GM19395 (cell line): ENCODE measurements at regions not wholly inside any gene's neighbourhood (a gene's known extent, or its start where the extent isn't known, plus 50 kb on each side); places are given as distances from the start of the nearest gene placed in this dataset.

Source experiments
- ATAC-seq: cut with Tn5 transposase; IDR thresholded peaks from one replicate; pipeline ENCODE4 v1.9.1; 2021; ENCODE audit warnings: mild to moderate bottlenecking, moderate library complexity; ENCODE audit not compliant: unreplicated experiment

DNA sequence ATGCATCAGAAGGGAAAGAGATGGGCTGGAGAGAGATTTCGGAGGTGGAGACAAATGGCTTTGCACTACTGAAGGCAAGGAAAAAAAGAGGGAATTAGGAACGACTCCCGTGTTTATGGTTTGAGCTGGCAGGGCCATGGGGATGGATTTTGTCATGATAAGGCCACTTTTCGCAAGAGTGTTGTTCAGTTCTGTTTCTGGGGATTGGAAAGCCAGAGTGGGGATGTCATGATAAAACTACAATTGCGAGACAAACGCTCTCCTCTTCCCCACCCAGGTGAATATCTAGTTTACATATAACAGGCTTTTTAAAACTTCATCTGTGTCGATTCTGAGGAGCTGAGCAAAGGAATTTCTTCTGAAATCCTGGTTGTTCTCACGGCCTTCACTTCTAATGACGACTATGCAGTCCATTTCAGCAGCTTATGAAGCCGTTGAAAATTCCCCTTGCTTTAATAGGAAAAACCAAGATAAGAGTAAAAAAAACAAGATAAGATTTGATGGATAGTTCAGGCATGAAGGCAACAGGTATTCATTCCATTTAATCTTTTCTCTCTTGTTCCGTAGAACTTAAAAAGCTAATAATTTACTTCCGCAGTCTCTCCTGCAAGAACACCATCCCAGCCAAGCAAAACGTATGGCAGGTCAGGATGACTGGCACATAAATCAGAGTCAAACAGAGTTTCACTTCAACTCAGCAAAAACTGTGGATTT, 245.6 kb upstream of the PITRM1 start:
- ATAC-seq: no peak

DNA sequence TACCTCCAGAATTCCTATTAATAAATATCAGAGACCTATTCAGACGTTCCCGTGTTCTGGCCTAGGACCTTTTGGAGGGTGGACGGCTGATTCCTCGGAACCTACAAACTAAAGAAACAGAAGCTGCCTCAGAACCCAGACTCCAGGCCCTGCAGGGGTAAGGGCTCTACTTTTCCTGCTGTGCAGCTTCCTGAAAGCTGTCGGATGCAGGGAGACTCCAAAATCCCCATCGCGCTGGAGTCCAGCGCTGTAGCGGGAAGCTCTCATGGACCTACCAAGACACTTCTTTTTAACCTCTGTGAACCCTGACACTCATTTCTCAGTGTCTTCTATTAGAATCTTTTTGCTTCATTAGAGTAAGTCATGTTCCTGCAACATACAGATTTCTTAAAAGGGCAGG, 244.5 kb upstream of the PITRM1 start:
- ATAC-seq: no peak

DNA sequence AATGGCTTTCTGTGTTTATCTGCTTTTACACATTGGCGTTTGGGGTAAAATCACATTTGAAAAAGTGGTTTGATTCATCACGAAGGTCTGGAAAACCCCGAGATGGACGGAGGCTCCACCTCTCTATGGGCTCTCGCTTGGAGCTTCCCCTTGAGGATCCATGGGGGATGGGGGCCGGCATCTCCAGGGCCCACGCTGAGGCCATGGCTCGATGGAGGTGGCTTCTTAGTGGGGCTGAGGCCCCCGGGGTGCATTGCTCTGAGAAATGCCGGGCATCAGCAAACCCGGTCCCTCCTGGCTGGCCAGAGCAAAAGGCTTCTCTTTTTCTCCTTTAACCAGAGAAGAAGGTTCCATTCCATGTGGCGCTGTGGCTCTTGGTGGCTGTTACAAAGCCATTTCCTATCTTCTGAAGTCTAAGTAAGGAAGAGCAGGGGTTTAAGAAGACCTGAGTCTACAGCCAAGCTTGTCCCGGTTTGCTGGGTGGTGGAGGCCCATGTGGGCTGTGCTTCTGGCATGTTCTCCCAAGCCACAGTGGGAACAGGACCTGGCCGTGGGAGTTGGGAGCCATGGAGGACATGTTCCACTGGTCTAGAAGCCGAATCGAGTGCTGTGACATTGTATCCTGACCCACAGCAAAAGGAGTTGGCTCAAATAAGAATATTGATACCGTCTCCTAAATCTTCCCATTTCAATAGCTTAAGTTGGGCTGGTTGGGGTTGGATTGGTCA, 243.5 kb upstream of the PITRM1 start:
- ATAC-seq: no peak

DNA sequence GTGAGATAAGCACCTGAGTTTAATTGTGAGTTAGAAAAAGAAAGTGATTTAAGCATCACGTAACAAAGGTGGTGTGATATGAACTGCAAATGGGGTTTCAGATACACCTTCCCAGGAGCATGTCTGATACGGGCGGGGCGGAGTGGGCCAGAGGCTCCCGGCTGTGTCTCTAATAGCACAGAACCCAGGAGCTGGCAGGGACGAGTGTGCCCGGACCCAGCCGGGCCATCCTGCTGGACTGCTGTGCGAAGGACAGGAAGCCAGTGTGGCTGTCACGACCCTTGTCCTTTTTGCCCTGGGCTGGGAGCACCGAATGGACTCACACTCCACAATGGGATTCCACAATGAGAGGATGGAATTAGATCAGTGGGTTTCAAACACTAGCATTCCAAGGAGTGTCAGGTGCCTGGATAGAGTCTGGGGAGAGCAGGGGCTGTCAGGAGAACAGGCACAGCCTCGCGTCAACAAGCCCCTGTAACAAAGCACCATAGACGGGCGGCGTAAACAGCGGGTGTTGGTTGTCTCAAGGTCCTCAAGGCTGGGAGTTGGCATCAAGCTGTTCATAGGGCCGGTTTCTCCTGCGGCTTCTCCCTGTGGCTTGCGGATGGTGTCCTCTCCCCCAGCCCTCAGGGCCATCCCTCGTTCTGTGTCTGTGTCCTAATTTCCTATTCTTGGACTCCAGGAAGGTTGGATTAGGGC, 242.6 kb upstream of the PITRM1 start:
- no peak for ATAC-seq

DNA sequence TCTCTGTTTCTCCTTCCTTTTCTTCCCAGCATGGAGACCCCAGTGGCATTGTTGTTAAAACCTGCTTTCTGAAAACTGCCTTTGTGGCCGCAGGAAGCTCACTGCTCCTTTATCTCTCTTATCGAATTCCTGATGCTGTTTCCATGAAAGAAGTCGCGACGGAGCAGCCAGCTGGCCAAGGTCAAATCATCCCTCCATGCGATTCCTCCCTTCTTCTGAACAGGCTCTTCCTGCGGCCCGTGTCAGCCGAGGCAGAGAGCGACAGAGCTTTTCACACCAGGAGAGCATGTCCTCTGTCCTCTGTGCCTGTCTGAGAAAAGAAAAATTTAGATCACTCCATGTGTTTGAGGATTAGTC, 242.1 kb upstream of the PITRM1 start:
- no peak for ATAC-seq

DNA sequence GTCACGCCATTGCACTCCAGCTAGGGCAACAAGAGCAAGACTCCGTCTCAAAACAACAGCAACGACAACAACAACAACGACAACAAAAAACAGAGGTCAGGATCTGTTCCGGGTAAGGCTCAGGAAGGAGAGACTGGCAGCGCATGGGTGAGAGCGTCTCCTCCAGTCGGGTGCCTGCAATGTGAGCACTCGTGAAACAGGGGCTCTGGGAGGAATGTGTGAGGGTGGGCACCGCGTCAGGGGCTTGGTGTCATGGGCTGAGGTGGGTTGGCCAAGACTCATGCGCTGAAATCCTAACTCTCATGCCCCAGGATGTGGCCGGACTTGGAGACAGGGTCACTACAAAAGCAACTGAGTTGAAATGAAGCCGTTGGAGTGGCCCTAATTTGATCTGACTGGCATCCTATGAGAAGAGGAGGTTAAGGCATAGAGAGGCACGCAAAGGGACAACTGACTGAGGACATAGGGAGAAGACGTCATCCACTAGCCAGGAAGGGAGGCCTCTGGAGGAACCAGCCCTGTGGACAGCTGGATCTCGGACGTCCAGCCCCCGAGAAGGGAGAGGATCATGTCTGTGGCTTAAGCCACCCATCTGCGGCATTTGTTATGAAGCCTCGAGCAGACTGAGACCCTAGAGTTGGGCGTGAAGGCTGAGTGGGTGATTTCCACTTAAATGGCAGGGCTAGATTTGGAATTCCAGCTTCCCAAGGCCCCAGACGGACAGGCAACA, 241.5 kb upstream of the PITRM1 start:
- no peak for ATAC-seq

DNA sequence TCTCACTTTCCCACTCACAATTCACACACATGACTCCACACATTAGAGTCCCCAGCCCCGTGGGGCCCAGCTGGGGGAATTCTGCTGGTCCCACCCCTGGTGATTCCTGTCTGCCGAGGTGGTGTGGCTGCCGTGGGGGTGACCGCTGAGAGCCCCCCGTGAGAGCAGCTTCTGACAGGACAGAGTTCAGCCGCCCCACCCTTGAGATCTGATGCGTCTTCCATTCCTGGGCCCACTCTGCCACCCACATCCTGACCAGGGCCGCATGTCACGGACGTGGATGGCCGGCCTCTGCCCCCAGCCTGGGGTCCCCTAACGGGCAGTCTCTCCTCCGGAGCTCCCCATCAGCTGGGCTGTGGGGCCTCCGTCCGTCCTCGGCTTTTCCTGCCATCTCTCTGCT, 240.1 kb upstream of the PITRM1 start:
- no peak for ATAC-seq

DNA sequence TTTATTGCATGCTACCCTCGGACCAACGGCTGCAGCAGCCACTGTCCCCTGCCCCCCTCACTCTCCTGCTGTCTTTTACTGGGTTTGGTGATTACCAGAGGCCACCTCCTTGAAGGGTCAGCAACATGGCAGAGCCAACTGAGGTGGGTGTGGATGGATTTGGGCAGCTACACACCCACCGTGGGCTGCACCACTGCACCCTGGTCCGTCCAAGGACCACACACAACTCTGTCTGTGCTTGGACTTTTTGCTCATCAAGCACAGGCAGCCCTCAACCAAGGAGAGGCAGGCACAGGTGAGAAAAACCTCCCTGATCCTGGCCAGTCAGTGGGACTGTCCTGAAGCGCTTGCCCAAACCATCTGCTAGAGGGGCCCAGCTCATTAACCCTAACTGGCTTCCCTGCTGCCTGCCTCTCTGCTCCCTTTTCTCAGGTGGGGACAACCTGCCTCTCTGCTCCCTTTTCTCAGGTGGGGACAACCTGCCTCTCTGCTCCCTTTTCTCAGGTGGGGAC, 239.5 kb upstream of the PITRM1 start:
- no peak for ATAC-seq

DNA sequence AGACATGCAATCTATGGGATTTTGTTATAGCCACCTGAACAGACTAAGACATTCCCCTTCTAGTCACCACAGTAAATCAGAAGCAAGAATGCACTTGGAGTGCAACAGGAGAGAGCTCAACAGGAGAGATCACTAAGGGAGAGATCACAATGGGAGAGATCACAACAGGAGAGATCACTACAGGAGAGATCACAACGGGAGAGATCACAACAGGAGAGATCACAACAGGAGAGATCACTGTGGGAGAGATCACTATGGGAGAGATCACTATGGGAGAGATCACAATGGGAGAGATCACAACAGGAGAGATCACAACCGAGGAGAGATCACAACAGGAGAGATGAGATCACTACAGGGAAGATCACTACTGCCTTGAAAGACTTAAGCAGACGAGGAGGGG, 238.5 kb upstream of the PITRM1 start:
- no peak for ATAC-seq

DNA sequence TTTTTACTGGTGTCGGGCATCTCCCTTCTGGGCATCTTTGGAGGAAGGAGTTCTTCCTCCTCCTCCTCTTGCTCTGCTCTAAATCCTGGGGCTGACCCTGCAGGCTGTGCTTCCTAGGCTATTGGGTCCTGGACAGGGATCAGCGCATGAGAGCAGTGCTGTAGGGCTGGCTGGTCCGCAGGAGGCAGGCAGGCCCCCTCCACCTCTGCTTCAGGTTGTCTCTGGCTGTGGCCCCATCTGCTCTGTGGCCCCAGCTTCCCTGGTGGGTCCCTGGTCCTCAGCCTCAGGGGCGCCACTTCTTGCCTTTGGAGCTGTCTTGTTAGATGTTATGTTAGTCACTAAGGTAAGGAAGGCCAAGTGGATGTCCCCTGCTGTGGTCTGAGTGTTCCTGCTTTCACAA, 237.3 kb upstream of the PITRM1 start:
- no peak for ATAC-seq

DNA sequence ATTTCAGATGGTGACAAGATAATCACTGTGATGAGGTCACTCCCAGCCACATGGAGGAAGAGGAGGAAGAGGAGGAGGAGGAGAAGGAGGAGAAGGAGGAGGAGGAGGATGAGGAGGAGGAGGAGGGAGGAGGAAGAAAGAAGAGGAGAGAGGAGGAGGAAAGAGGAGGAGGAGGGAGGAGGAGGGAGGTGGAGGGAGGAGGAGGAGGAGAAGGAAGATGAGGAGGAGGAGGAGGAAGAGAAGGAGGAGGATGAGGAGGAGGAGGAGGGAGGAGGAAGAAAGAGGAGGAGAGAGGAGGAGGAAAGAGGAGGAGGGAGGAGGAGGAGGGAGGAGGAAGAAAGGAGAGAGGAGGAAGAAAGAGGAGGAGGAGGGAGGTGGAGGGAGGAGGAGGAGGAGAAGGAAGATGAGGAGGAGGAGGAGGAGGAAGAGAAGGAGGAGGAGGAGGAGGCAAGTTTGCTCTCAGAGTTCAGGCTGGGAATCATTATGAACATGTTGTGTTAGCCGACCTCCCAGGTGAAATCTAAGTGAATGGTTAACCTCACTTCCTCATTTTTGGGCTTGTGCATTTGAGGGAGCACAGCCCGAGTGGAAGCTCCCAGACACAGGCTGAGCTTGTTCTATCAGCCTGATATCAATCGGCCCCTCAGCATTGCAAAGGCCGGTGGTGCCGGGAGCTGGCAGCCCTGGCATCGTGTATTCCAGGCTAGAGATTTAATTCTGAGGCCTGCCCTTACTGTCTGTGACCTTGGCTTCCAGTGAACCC, 236.2 kb upstream of the PITRM1 start:
- ATAC-seq: no peak

DNA sequence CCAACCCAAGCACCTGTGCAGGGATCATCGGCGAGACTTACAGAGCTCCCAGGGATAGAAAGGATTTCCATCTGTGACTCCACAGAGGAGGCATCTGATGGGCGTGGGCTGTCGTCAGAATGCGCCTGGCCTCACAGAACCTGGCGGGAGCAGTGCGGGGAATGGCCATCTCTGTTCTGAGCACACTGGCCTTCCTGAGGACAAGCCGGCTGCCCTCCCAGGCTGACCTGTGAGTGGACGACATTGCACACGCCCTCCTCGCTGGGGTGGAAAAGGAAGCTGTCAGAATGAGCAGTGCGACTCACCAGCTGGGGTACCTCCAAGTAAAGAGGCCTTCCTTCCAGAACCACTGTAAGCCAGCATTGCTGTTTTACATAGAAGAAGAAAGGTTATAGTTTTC, 234.6 kb upstream of the PITRM1 start:
- ATAC-seq: no peak

DNA sequence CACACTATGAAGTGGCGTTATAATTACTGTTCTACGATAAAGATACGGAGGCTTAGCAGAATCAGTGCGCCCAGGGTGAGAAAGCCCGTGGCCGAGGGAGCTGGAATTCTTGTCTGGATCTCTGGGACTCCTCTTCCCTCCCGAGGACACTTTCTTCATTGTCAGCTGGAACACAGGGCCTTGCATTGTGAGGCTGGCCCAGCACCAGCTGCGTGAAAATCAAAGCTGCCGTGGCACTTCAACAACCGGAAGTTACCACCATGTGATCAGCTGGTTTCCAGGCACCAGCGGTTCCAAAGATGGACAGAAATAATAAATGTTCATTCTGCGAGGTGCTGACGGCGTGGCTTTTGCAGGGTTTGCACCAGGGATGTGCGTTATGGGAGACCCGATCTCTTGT, 234.0 kb upstream of the PITRM1 start:
- ATAC-seq: no peak

DNA sequence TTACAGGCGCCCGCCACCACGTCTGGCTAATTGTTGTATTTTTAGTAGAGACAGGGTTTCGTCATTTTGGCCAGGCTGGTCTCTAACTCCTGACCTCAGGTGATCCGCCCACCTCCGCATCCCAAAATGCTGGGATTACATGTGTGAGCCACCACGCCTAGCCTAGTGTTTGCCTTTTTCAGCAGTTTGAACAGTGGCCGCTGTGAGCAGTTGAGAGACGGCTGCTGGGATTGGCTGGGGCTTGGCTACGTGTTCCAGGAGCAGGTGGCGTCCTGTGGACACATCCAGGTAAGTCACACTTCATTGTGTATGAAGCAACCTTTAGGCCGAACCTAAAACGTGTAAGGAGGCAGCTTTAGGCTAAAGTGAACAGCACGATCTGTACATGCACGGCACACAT, 231.8 kb upstream of the PITRM1 start:
- no peak for ATAC-seq

DNA sequence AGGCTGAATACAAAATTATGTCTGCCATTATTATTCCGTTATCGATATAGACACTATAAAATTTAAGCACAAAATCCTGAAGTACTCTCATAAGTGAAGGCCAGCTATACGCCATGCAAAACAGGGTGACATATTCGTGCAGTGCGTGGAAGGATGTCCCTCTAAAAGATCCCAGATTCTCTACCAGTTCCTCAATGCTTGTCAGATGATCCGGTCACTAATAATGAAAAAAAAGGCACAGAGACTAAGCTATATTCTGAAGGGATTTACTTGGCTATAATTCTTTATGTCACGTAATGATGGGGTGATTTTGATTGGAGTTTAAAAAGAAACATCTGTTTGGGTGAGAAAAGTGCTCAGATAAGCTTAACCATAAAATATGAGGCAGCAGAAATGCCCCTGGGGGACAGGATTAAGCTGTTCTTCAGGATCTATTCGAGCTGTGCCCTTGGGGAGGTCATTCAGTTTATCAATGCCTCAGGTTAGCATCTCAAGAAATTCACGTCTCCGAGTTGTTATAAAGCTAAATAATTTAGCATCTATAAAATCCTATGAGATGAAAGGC, 229.7 kb upstream of the PITRM1 start:
- ATAC-seq: no peak

DNA sequence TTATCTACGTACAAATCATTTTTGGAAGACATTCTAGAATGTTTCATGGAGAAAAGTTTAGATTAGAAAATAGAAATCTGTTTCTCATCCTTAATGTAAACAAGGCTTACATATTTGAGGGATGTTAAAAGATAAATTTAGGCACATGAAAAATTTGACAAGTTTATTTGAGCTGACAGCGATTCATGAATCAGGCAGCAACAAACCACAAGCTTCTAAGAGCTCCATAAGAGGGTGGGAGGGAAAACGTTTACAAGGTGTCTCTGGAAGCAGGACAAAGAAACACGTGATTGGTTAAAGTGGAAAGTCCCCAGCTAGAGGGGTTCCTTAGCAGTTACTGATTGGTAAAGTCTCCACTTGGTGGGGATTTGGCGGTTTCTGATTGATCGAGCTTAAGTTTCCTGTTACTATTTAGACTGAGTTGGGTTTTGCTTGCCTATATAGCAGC, 228.9 kb upstream of the PITRM1 start:
- no peak for ATAC-seq

DNA sequence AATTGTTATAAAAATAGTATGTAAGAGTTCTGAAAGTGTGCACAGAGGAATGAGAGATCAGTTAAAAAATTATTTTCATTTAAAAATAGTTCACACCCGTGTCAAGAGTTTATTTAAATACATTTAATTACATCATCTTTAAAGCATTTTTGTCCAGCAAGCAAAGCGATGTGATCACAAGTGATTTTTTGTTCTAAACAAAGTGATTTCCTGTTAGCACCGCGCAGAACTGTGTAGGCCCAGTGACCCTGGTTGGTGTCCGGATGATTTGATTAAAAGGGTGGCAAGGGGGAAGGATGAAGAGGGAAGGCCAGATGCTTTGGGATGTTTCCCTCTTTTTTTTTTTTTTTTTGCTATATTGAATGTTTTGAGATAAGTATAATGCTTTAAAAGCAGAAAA, 227.8 kb upstream of the PITRM1 start:
- no peak for ATAC-seq

DNA sequence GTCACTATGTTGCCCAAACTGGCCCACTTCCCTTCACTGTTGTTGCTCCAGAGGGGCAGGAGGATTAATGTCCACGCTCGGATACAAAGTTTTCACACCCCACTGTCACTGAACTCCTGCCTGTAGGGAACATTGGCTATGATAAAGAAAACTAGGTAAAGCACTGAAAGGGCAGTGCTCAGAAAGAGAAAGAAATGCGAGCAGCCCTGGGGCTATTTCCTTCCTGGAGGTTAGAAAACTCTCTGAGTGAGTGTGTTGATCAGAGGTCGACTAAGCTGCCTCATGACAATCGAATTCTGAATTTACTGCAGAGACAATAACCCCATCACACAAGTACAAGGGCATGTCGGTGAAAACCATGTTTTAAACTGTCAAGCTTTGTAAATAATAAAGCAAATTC, 227.2 kb upstream of the PITRM1 start:
- ATAC-seq: no peak

DNA sequence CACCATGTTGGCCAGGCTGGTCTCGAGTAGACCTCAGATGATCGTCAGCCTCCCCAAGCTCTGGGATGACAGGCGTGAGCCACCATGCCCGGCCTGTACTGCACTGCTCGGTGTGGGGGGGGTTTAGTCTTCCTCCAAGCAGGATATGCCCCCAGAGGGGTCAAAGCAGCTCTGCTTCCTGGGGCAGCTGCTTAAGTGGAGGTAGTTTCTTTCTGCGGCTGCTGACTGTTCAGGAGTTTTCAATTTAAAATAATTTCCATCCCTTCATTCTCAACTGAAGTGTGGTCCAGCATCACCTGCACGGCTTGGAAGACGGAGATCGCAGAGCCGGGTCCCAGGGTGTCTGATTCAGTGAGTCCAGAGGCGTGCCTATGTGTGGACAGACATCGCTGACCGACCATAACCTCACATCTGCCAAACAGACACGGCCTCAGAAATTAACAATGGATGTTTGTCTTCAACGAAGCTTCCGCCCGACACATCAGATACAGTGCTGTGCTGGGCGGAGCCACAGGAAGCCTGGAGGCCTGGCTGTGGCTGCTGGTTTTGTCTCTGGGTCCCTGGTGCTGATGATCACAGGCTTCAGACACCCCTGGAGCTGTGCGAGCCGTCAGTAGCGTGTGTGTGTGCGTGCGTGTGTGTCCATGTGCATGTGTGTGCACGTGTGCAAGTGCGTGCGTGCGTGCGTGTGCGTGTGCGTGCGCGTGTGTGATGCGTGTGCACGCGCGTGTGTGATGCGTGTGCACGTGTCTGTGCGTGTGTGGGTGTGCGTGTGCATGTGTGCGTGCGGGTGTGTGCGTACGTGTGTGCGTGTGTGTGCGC, 226.5 kb upstream of the PITRM1 start:
- no peak for ATAC-seq
